Fibroblast of lung (primary cell): ENCODE measurements at regions not wholly inside any gene's neighbourhood (a gene's known extent, or its start where the extent isn't known, plus 50 kb on each side); places are given as distances from the start of the nearest gene placed in this dataset.

Source experiments
- DNase-seq, 2 donors: peaks; one replicate each; pipeline versions ENCODE4 v3.0.0 to v3.0.0-alpha.2; 2010; ENCODE audit warnings: low read depth in 2 of 2
- H2AFZ ChIP-seq: 2 replicates; pipeline ENCODE4 v1.5.1; 2012; ENCODE audit warnings: low read length, control low read depth, inconsistent platforms
- H3K27ac ChIP-seq: 2 replicates; pipeline ENCODE4 v1.5.1; 2011; ENCODE audit warnings: low read length, control low read depth; ENCODE audit not compliant: insufficient read depth
- H3K27me3 ChIP-seq: 2 replicates; pipeline ENCODE4 v1.5.1; 2011; ENCODE audit warnings: mild to moderate bottlenecking, low read length; ENCODE audit not compliant: control insufficient read depth, insufficient read depth
- H3K36me3 ChIP-seq: 2 replicates; pipeline ENCODE4 v1.5.1; 2011; ENCODE audit warnings: low read length; ENCODE audit not compliant: control insufficient read depth, insufficient read depth
- H3K4me1 ChIP-seq: 2 replicates; pipeline ENCODE4 v1.5.1; 2011; ENCODE audit warnings: low read length; ENCODE audit not compliant: control insufficient read depth, insufficient read depth; ENCODE audit errors: extremely low read depth
- H3K4me2 ChIP-seq: 2 replicates; pipeline ENCODE4 v1.5.1; 2011; ENCODE audit warnings: low read length, control low read depth; ENCODE audit not compliant: insufficient read depth; ENCODE audit errors: extremely low read depth
- H3K4me3 ChIP-seq, 4 experiments: fragments of 200-600 bp in 1 of 4; sonication (generic) in 1 of 4; replicated peaks in 1 of 4; 2 replicates each; pipeline ENCODE4 v1.5.1; 2011 to 2016; ENCODE audit warnings: low read length in 4 of 4, low read depth in 3 of 4, mild to moderate bottlenecking in 3 of 4, control low read depth in 2 of 4, inconsistent platforms in 1 of 4, mixed read lengths in 1 of 4; ENCODE audit not compliant: insufficient read depth in 1 of 4; ENCODE audit errors: control extremely low read depth in 1 of 4
- H3K79me2 ChIP-seq: 2 replicates; pipeline ENCODE4 v1.5.1; 2012; ENCODE audit warnings: mild to moderate bottlenecking, low read length, inconsistent platforms; ENCODE audit not compliant: control insufficient read depth, insufficient read depth
- H3K9ac ChIP-seq: 2 replicates; pipeline ENCODE4 v1.5.1; 2011; ENCODE audit warnings: mild to moderate bottlenecking, low read length, control low read depth; ENCODE audit not compliant: insufficient read depth
- H3K9me3 ChIP-seq: 2 replicates; pipeline ENCODE4 v1.5.1; 2012; ENCODE audit warnings: low read depth, low read length; ENCODE audit not compliant: control insufficient read depth, insufficient read depth
- H4K20me1 ChIP-seq: 2 replicates; pipeline ENCODE4 v1.5.1; 2011; ENCODE audit warnings: low read length; ENCODE audit not compliant: control insufficient read depth, insufficient read depth; ENCODE audit errors: extremely low read depth
- EZH2 ChIP-seq: IDR thresholded peaks from 2 replicates; pipeline ENCODE4 v1.5.1; 2012; ENCODE audit warnings: low read length, control low read depth, mild to moderate bottlenecking; ENCODE audit errors: missing control alignments
- TF ChIP-seq, protein P1 (sequence below), 2 donors: IDR thresholded peaks in 1 of 2; conservative IDR thresholded peaks in 1 of 2; 1 replicate in 1 of 2; 2 replicates in 1 of 2; pipeline ENCODE4 v1.5.1; 2011 to 2012; ENCODE audit warnings: low read length in 2 of 2, control low read depth in 1 of 2, inconsistent platforms in 1 of 2, low read depth in 1 of 2, mild to moderate bottlenecking in 1 of 2

DNA sequence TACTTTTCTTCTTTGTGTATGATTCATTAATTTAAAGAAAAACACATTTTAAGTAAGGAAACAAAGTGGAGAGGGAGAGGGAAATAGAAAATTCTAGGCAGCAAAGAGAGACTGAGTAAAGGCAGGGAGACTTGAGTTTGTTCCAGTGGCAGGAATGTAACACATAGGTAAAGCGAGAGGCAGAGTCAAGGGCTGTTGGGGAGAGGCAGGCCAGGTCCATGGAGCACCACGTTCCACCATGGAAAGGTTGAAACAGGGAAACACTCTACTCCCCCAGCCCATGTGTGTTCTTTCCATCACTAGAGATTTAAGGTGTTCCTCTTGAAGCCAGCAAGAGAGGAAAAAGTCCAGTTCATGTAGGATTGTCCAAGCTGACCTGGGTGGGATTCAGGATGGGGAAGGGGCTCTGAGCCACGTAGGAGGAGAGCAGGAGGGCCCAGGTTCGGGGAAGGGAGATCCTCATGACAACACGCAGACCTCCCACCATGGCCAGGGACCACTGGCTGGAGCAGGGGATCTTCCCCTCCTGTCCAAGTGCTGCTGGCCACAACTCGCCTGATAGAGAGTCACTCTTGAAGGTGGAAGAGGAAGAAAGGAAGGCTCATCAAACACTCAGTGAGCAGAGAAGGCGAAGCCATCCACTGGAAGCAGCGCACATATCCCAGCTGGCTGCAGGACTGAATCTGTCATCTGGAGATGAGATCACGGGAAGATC, 666.4 kb upstream of the MKI67 start:
- H3K4me3 ChIP-seq = no peak overlapping the region
- no peaks in the 10 kb centered on the region for H3K4me1 ChIP-seq
- no peaks in the 10 kb centered on the region for H3K79me2 ChIP-seq
- H3K9me3 ChIP-seq = no peaks in the 10 kb centered on the region
- no peak overlapping the region for H3K4me2 ChIP-seq
- TF ChIP-seq, protein P1, sequence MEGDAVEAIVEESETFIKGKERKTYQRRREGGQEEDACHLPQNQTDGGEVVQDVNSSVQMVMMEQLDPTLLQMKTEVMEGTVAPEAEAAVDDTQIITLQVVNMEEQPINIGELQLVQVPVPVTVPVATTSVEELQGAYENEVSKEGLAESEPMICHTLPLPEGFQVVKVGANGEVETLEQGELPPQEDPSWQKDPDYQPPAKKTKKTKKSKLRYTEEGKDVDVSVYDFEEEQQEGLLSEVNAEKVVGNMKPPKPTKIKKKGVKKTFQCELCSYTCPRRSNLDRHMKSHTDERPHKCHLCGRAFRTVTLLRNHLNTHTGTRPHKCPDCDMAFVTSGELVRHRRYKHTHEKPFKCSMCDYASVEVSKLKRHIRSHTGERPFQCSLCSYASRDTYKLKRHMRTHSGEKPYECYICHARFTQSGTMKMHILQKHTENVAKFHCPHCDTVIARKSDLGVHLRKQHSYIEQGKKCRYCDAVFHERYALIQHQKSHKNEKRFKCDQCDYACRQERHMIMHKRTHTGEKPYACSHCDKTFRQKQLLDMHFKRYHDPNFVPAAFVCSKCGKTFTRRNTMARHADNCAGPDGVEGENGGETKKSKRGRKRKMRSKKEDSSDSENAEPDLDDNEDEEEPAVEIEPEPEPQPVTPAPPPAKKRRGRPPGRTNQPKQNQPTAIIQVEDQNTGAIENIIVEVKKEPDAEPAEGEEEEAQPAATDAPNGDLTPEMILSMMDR (conservative IDR thresholded peaks at IDR 0.05 in 1 of 2, IDR thresholded peaks at IDR 0.05 in 1 of 2; ENCODE audit: low read depth in 1 of 2, low read length in 2 of 2) = no peak
- no peak for TF ChIP-seq EZH2
- no peak for DNase-seq
- H3K9ac ChIP-seq = no peak overlapping the region
- no peaks in the 10 kb centered on the region for H3K36me3 ChIP-seq
- H2AFZ ChIP-seq = no peak overlapping the region
- no peaks in the 10 kb centered on the region for H4K20me1 ChIP-seq
- no peaks in the 10 kb centered on the region for H3K27me3 ChIP-seq
- no peak overlapping the region for H3K27ac ChIP-seq

DNA sequence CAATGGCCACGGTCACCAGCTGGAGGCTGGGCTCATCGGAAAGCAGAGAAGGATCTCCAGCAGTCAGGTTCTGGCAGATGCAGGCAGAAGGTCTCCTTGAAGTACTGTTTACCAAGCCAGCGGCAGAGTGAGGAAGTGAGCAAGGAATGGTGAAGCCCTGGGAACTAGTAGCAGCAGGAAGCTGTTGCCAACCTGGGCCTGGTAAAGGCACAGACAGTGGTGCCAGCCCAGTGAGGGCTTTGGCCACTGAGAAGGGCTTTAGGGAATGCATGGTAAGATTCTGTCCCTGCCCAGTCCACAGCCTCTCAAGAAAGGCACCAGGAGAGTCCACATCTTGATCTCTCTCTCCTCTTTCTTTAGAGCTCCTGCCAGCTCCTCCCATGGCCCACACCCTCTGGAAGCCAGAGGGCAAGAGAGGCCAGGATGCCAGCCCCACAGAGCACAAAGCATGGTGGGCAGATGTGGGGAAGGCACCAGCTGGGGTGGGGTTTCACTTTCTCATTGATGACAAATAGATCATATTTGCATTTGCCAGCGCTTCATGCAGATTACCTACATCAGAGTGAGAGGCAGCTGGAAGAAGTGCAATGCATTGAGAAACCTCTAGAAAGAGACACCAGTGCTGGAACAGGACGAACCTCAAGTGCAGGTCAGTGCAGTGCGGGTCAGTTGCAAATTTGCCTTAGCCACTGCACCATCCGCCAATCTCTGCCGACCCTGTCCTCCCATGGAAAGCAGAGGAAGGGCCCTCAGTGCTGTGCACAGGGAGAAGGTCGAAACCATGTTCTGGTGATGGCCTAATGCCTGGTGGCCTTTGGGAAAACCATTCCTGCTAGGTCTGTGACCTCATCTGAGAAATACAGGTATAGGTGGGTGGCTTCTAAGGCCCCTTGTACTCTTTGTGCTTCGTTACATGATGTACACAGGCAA, 667.8 kb upstream of the MKI67 start:
- no peak for TF ChIP-seq EZH2
- TF ChIP-seq, protein P1 (conservative IDR thresholded peaks at IDR 0.05 in 1 of 2, IDR thresholded peaks at IDR 0.05 in 1 of 2; ENCODE audit: low read depth in 1 of 2, low read length in 2 of 2) = no peak
- no peak overlapping the region for H3K27ac ChIP-seq
- H4K20me1 ChIP-seq = no peaks in the 10 kb centered on the region
- H3K9ac ChIP-seq = no peak overlapping the region
- no peak overlapping the region for H2AFZ ChIP-seq
- H3K9me3 ChIP-seq = no peaks in the 10 kb centered on the region
- no peak overlapping the region for H3K4me2 ChIP-seq
- H3K4me1 ChIP-seq = no peaks in the 10 kb centered on the region
- no peaks in the 10 kb centered on the region for H3K79me2 ChIP-seq
- H3K36me3 ChIP-seq = no peaks in the 10 kb centered on the region
- DNase-seq = no peak
- no peaks in the 10 kb centered on the region for H3K27me3 ChIP-seq
- H3K4me3 ChIP-seq = no peak overlapping the region

DNA sequence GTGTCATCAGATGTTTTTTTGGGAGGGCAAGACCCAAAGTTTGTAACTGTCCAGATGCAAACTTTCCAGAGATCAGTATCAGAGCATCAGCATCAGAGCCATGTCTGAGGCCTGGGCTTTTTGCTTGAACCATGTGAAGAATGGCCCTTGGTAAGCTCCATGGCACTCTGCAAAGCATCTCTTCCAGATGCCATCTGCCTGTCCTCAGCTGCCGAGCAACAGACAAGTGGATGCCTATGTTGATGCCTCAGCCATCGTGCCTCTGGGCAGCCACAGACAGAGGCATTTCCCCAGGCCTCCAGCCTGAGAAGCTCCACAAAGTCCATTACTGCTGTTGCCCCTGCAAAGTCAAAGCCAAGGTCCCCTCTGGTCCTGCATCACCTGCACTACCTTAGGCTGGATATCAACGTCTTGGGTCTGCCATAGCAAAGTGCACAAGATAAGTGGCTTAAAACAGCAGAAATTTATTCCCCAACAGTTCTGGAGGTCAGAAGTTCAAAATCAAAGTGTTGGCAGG, 670.2 kb upstream of the MKI67 start:
- H3K27me3 ChIP-seq = no peaks in the 10 kb centered on the region
- H3K4me2 ChIP-seq = no peak overlapping the region
- H4K20me1 ChIP-seq = no peaks in the 10 kb centered on the region
- no peaks in the 10 kb centered on the region for H3K79me2 ChIP-seq
- H3K4me1 ChIP-seq = no peaks in the 10 kb centered on the region
- H3K4me3 ChIP-seq = no peak overlapping the region
- no peak for DNase-seq
- no peak overlapping the region for H3K27ac ChIP-seq
- TF ChIP-seq EZH2 = no peak
- TF ChIP-seq, protein P1 (conservative IDR thresholded peaks at IDR 0.05 in 1 of 2, IDR thresholded peaks at IDR 0.05 in 1 of 2; ENCODE audit: low read depth in 1 of 2, low read length in 2 of 2) = no peak
- no peaks in the 10 kb centered on the region for H3K9me3 ChIP-seq
- H3K9ac ChIP-seq = no peak overlapping the region
- no peaks in the 10 kb centered on the region for H3K36me3 ChIP-seq
- no peak overlapping the region for H2AFZ ChIP-seq
